GM12891 (cell line): ENCODE measurements at regions not wholly inside any gene's neighbourhood (a gene's known extent, or its start where the extent isn't known, plus 50 kb on each side); places are given as distances from the start of the nearest gene placed in this dataset.

ENCODE experiments used
- PAX5 ChIP-seq: IDR thresholded peaks from 2 replicates; pipeline ENCODE4 v1.6.1; 2011; ENCODE audit warnings: low read length, moderate library complexity, mild to moderate bottlenecking; ENCODE audit not compliant: insufficient read depth, severe bottlenecking
- POLR2A ChIP-seq: IDR thresholded peaks from 2 replicates; pipeline ENCODE4 v1.6.1; 2011; ENCODE audit warnings: low read depth, low read length, control low read depth
- POLR2AphosphoS5 ChIP-seq: IDR thresholded peaks from 2 replicates; pipeline ENCODE4 v1.6.1; 2011; ENCODE audit warnings: low read depth, low read length, control low read depth
- SPI1 ChIP-seq: IDR thresholded peaks from 2 replicates; pipeline ENCODE4 v1.6.1; 2011; ENCODE audit warnings: low read depth, low read length, control low read depth
- TAF1 ChIP-seq: IDR thresholded peaks from 2 replicates; pipeline ENCODE4 v1.6.1; 2011; ENCODE audit warnings: low read depth, low read length, control low read depth

- no peak for TF ChIP-seq POLR2A
- TF ChIP-seq POLR2AphosphoS5: no peak
- TF ChIP-seq TAF1: no peak
- no peak for TF ChIP-seq PAX5
- TF ChIP-seq SPI1: no peak
These were observed 79.3 kb upstream of the ITGA1 start for GRCh38 chr5:52708463-52708862.
